GM19455 (cell line): ENCODE measurements at regions not wholly inside any gene's neighbourhood (a gene's known extent, or its start where the extent isn't known, plus 50 kb on each side); places are given as distances from the start of the nearest gene placed in this dataset.
"Not testable (repeated sequence)": the region's sequence is repeated elsewhere in the genome, so short reads cannot be mapped to it uniquely, and the experiment has no call there.

Experiments
- ATAC-seq: cut with Tn5 transposase; IDR thresholded peaks from one replicate; pipeline ENCODE4 v1.9.1; 2021; ENCODE audit not compliant: unreplicated experiment

DNA sequence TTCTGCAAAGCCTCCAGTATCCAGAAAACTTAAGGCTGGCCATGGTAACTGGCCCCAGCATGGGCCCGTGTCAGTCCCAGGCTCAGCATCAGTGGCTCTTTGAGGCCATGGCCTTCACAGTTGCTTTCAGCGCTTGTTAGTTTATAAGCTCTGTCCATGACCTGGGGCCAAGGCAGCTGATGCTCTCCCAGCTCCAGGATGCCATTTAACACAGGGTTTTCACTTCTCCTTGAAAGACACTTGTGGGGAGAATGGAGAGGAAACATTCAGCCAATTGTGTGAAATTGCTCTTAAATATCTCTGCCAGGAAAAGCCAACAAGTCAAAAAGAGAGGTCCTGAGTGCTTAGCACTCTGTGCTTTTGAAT, 321.3 kb downstream of the FOXO1 start:
- no peak for ATAC-seq

DNA sequence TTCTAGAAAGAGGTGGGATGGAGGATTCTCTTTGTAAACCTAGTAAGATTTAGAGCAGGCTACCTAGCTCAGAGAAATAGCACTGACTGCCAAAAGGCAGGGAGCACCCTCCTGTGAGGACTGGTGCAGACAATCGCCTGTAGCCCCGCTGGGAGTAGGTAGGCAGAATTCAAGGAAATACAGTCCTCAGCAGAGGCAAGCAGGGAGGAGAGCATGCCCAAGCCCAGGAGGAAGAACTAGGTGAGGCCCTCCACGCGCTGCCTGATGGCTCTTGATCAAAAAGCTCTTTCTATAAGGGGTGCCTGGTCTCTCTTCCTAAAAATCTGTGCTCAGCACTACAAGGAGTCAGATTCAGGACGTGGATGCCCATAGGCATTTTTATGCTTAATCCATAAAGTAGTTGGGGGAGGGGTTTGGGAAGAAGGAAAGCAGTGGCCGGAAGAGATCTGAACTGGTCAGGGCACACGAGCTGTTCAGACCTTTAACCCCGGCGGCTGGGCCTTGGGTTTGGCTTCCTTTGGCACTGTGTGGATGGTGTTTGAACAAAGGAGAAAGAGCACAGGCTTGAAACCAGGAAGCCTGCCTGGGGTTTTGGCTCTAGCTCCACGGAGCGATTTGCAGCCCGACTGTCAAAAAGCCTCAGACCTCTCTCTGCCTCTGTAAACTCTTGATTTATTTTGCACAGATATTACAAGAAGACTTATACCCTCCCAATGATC, 320.6 kb downstream of the FOXO1 start:
- ATAC-seq, result no peak

DNA sequence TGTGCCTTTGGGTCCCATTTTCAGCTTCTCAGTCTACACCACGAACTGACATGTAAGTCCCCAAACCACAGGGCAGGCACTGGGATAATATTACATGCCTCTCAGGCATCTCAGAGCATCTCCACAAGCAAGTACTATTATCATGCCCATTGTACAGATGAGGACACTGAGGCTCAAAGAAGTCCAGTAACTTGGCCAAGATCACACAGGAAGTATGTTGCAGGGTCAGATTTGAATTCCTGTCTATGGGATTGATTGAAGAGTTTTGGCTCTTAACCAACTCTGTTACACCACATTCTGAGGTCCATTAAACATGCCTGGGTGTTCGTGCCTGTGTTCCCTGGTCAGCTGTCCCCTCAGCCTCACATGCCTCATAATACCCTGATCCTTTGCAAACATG, 319.8 kb downstream of the FOXO1 start:
- ATAC-seq, result no peak

DNA sequence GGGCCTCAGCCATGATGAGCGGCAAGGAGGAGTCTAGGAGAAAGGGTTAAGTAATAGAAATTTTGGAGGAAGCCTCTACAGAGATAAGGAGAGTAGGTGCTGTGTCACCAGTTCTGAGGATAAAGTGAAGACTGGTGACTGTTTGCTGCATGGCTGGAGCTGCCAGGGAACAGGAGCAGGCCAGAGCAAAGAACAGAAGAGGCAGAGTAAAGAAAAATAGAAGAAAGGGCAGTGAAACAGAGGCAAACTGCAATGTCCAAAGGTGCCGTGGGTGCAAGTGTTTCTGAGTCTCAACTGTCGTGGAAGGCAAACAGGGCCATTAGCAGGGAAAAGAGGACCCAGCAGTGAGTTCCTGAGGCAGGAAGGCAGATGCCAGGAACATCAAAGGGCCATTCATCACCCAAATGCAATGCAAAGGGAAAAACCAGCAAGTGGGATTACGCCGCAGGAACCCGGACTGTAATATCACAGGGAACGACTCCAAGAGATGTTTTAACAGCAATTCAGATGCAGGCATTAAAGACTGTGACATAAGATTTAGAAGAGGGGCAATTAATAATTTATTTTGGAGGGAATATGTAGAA, 318.3 kb downstream of the FOXO1 start:
- ATAC-seq, result no peak

DNA sequence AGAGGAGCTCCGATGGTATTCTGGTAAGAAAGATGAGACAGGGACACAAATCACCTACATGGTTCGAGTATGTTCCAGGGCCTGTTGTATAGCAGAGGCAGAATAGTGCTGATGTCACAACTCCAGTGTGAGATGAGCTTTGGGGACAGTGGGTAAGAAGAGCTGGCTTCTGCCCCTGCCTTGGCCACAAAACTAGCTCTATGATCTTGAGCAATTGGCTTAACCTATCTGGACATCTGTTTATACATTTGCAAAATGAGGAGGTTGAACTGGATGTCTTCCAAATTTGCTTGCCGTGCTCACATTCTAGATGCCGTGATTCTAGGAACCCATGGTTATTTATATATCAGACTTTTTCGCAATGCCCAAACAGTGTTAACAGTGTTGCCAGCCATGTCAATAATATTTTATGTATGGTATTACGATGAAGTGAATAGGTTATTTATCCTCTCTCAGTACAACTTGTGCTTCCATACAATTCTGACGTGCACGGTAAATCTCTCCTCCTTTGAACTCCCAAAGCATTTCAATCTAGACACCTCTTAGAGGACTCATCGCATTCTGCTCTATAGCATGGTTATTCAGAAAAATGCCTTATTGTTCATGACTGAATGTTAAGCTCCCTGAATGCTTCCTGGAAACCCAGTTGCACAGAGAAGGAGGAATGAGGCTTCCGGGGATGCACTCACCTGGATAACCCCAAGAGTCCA, 316.0 kb downstream of the FOXO1 start:
- no peak for ATAC-seq

DNA sequence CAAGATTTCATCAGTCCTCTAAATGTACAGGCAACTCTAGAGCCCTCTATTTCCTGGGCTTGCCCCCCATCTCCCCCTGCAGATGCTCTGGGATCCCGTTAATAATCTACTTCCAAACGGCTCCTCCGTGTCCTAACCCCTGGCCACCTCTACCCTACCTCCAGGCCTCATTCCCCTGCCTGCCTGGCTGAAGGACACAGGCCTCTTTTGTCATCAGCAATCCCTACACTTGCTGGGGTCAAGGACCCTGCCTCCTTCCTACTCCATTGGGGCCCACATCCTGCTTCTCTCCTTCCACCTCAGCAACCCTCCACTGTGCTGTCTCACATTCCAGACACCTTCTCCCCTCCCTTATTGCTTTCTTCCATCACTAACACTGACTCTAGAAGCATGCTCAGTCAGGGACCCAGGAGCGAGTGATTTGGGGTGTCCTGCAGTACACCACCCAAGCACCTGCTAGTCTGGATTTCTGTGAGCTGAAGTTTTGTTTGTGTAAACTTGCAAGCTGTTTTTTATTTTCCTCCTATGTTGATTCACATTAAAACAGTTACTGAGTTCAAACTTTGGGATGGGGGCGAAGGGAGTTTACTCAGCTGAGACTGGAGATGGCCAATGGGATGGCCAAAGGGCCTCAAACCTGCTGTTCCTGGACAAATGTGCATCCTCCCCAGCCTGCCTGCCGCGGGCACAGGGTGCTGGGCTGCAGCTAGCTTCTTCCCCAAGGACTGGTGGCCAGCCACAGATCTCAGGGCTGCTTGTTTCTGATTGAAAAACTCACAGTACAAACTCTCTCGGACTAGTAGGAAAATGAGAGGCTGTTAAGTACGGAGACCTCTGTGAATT, 314.7 kb downstream of the FOXO1 start:
- no peak for ATAC-seq

DNA sequence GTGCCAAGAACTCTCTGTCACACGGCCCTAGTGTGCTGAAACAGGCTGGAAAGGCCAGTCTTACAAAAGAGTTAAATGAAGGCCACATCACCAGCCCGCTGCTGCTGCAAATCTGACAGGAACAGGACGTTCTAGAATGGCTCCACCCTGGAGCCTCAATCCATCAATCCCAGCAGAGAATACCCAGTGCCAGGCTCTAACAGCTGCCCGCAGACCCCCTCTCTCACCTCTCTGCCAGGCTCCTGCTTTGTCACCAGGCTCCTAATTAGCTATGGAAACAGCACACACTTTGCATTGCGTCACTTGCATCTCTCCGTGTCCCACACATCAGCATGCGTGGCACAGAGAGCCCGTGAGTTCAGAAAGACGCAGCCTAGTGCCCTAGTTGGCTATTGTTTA, 314.1 kb downstream of the FOXO1 start:
- ATAC-seq, result no peak

DNA sequence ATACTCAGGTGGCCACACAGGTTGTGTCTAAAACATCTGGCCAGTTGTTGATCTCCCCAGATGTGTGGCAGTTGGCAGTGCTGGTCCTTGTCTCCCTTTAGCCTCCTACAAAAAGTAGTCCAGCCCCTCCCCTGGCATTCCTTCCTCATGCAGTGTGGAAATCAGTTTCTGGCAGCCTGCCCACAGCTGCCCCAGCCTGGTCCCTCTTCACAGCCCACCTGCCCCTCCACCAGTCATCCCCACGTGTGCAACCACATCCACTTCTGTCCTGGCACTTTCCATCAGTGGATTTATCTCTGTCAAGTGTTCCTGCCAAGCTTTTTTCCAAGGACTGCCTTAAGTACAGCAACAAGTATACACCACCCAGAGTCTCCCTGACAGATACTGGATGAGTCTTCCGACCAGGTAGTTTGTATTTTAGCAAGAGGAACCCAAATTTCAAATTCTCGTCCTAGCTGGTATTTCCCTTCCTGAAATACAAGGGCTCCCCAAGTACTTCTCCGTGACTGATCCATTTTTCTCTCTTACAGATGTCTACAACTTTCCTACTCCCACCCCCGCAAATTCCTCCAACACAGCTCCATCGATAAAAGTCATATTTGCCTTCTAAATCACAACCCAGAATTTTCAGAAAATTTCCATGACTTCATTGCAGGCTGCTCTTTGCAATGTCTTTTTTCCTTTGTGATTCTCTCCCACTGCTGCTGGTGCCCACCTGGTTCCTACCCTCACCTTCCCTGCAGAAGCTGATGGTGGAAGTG, 313.5 kb downstream of the FOXO1 start:
- no peak for ATAC-seq

DNA sequence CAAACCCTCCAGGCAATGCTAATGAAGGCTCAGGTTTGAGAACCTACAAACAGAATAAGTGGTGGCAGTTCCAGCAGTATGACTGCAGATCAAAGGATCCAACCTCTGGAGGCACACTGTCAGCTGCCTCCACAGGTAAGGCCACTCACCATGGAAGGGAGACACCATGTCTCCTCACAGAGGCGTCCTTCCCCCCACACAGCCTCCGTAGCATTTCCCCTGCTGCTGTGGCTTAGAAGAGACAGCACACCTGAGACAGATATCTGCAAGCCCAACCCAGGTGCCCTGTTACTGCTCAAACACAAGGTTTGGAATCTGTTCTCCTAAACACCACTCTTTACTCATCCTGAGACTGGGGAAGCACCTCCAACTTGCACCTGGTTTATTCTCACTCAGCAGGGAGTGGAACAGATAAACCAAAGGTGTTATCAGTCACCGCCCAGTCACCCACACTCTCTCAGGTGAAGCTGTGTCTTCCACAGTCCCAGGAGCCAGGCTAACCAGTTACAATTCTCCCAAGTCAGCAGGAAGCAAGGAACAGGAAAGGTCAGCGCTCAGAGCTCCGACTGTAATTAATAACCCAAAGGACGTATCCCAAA, 311.2 kb downstream of the FOXO1 start:
- ATAC-seq, result no peak

DNA sequence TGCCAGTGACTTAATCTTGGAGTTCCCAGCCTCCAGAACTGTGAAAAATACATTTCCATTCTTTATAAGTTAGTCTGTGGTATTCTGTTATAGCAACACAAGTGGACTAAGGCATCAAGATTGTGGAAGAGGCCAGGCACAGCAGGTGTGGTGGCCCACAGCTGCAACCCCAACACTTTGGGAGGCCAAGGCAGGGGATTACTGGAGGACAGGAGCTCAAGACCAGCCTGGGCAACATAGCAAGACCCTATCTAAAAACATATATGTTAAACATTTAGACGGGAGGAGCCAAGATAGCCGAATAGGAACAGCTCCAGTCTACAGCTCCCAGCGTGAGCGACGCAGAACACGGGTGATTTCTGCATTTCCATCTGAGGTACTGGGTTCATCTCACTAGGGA, 310.4 kb downstream of the FOXO1 start:
- no peak for ATAC-seq

DNA sequence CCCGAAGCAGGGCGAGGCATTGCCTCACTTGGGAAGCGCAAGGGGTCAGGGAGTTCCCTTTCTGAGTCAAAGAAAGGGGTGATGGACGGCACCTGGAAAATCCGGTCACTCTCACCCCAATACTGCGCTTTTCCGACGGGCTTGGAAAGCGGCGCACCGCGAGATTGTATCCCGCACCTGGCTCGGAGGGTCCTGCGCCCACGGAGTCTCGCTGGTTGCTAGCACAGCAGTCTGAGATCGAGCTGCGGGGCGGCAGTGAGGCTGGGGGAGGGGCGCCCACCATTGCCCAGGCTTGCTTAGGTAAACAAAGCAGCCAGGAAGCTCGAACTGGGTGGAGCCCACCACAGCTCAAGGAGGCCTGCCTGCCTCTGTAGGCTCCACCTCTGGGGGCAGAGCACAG, 310.0 kb downstream of the FOXO1 start:
- ATAC-seq, result not testable (repeated sequence)

DNA sequence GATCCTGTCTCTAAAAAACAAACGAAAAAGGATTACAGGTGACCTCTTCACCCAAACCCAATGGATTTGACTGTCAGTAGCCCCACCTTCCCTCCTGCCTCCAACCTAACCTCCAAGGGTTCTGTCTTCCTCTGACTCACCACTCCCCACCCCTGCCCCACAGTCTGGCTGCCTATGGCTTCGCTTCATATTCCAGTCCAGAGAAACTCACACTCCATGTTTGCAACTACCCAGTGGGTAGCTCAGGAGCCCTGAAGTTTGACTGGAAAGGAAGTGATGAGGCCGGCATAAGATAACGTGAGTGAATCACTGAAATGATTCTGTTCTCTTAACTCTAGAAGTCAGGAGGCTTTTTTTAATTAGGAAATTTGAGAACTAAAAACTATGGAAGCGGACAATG, 303.9 kb downstream of the FOXO1 start:
- no peak for ATAC-seq

DNA sequence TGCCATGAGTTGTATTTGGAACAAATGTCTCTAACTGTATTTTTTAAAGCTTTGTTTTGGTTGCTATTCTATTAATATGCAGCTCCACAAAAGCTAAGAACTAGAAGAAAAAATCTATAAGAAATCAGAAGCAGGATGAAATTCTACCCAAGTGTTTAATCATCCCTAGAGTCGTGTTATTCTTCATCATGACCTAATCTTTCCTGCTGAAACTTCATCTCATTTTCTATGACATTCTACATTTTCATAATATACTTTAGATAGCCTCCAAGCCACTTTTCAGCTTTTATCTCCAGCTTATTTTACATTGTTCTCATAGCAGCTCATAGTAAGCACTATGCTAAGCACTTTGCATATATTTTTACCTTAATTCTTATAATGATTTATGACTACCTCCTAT, 302.8 kb downstream of the FOXO1 start:
- ATAC-seq, result no peak

DNA sequence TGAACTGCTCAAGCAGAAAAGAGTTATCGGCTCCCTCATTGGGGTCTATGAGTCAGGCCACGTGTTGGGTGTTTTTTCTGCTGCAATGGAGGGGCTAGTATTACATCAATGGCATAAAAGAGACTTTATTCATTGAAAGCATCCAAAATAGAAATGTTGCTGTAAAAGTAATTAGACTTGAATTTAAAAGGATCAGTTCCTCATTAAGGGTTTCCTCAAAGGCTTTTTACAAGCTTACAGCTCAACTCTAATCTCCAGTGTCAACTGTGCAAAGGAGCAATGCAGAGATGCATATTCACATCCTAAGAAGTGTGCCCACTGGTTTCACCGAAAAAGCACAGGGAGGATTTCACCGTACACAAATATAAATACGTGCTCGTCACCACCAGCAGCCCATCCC, 300.3 kb downstream of the FOXO1 start:
- no peak for ATAC-seq

DNA sequence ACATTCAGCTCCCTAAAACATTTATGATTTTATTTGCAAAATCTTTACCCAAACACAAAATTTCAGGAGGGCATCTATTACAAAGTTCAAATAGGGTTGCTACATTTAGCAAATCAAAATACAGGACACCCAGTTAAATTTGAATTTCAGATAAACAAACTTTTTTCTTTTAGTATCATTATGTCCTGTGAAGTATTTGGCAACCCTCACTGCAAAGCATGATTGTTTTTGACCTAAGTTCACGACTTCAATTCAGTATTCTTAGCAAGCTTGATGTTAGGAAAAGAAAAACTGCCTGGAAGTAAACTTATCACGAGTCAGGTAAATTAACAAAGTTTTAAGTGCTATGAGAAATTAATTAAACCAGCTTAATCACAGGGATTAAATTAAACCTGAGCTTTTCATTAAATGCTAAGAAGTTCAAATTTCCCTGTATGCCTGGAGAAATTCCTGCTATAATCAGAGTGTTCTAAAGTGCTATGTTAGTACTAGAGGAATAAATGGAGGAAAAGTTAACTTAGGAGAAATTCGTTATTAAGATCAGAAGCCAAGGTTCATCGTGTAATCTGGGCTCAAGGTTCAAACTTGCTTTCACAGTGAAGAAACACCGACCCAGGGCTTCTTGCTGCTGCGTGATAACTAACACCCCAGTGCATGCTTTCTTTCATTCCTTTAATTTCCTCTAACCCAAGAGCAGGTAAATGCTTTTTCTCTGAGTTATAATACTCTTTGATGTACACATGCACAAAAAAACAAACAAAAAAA, 298.1 kb downstream of the FOXO1 start:
- no peak for ATAC-seq

DNA sequence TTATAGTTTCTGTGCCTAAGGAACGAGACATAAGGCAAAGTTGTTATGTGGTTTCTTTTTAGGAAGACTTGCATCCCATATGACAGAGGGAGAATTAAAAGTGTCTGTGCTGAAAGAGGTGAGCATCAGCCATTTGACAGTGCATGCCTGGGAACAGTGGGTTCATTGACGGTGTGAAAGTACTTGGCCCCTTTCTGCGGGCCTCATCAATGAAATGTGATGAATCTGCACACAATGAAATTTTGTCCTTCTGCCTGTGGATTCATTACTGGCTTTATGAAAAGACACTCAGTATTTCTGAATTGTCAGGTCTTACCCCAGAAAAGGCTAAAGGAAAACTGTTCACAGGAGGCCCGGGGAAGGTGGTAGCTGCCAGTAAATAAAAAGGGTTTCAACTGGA, 295.8 kb downstream of the FOXO1 start:
- ATAC-seq, result no peak

DNA sequence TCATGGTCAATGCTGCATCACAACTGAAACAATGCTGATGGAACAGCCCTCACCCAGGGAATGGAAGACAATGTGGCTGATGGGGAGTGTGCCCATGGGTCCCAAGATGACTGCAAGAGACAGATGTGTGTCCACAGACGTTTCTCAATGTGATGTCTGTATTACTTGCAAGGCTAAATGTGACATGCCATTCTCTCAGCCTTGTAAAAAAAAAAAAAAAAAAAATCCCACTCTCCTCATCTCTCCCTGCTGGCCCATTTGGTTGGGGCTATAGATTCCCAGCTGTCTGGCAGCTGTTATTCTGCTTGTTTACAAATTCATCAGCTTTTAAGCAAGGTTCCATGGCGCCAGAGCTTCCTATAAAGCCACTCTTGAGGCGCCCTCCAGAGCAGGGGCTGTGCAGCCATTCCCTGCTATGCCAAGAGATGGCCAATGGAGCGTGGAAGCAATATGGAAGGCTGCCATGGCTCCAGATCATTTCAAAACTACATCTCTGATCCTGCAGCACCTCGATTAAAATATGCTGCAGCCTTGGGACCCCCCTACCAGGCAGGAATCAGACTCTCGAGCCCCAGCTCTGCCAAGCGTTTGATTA, 294.8 kb downstream of the FOXO1 start:
- ATAC-seq, result no peak

DNA sequence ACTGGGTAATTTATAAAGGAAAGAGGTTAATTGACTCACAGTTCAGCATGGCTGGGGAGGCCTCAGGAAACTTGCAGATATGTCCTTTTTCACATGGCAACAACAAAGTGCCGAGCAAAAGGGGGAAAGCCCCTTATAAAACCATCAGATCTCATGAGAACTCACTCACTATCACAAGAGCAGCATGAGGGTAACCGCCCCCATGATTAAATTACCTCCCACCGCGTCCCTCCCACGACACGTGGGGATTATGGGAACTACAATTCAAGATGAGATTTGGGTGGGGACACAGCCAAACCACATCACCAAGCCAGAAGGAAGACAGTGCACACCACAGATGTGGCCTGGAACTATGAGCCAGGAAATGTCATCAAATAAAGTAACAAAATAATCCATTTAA, 292.8 kb downstream of the FOXO1 start:
- not testable (repeated sequence) for ATAC-seq

DNA sequence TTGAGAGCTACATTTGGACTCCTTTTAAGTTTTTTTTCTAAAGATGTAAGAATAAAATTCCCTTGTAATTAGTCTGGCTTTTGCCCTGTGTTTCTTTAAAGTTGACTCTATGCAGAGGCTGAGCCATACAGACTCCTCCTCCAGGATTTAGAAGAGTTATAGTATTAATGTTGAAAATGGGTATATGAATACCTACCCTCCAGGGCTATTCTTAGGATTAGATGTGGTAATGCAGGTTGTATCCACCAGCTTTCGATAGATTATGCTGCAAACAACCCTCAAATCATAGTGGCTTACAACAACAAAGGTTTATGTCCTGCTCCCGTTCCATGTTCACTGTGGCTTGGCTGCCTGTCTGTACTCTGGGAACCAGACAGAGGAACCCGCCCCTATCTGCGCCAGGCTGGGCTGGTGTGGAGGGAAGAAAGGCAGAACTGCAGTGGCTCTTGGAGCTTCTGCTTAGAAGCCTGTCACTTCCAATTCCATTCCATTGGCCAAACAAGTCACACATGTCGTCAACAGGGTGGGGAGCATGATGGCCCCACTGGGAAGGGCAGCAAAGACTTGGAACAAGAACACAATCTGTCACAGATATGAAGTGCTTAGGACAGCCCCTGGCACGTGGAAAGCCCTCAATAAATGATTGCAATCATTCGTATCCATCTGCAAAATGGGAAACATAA, 290.8 kb downstream of the FOXO1 start:
- no peak for ATAC-seq
